ENCODE measurements at regions not wholly inside any gene's neighbourhood (a gene's known extent, or its start where the extent isn't known, plus 50 kb on each side); places are given as distances from the start of the nearest gene placed in this dataset.

DNA sequence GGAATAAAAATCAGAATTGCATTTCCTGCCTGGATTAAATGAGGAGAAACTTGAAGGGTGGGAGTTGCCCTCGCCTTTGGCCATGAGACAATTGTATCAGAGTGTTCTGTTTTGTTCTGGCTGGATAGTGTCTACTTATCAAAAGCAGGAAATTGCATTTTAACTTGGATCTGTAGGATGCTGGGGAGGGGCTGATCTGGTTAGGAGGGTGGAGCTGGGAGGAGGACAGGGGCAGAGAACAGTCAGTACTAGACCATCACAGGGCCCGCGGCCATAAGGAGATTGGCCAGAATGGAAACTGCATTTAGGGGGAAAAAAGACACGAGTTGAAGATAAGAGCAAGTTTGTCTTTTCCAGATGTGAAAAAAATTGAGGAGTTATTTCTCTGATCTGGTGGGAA lies 199.1 kb upstream of the POU3F3 start:
- intact Hi-C loops (cut with DNase I): no loop called here
- Histone ChIP-seq H3K4me1 (no peaks in the 10 kb centered on the region), H3K4me3 (no peak overlapping the region), H3K9me3 (no peaks in the 10 kb centered on the region), H3K27me3 (no peaks in the 10 kb centered on the region), H3K36me3 (no peaks in the 10 kb centered on the region), H3K27ac (no peak overlapping the region)
- TF ChIP-seq, protein P1, sequence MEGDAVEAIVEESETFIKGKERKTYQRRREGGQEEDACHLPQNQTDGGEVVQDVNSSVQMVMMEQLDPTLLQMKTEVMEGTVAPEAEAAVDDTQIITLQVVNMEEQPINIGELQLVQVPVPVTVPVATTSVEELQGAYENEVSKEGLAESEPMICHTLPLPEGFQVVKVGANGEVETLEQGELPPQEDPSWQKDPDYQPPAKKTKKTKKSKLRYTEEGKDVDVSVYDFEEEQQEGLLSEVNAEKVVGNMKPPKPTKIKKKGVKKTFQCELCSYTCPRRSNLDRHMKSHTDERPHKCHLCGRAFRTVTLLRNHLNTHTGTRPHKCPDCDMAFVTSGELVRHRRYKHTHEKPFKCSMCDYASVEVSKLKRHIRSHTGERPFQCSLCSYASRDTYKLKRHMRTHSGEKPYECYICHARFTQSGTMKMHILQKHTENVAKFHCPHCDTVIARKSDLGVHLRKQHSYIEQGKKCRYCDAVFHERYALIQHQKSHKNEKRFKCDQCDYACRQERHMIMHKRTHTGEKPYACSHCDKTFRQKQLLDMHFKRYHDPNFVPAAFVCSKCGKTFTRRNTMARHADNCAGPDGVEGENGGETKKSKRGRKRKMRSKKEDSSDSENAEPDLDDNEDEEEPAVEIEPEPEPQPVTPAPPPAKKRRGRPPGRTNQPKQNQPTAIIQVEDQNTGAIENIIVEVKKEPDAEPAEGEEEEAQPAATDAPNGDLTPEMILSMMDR (IDR thresholded peaks at IDR 0.05): no peak
- peak in 1 of 2 donors; percentile 31 for TF ChIP-seq POLR2AphosphoS5 (IDR thresholded peaks at IDR 0.05; ENCODE audit: insufficient read depth in 1 of 2, low read depth in 1 of 2)
- no peak for DNase-seq (ENCODE audit: extremely low spot score in 2 of 2)

DNA sequence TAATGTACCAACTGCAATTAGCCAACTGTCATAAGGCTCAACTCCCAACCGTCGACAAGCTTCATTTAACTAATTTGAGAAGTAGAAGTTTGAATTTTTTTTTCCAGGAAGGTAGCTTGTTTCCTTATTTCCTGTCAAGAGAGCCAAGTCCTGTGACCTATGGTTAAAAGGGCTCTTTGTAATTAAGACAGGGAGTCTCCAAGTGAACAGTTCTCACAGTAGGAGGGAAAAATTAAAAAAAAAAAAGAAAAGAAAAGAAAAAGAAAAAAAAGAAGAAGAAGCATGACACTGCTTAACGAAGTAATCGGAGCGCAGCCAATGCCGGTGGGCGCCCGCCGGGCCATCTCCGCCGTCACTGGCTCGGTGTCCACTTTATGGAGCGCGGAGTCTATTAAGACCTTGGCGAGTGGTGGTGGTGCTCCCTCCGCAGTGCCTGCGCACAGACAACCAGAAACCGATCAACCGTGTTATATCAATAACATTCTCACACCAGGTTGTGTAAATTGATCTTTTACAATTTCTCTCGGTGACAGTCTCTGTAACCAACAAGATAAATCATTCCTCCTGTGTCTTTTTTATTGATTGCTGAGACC lies 197.2 kb upstream of the POU3F3 start:
- TF ChIP-seq, protein P1 (IDR thresholded peaks at IDR 0.05): no peak
- TF ChIP-seq POLR2A (IDR thresholded peaks at IDR 0.05): no peak
- peak in 1 of 2 donors; percentile 33 for TF ChIP-seq POLR2AphosphoS5 (IDR thresholded peaks at IDR 0.05; ENCODE audit: insufficient read depth in 1 of 2, low read depth in 1 of 2)
- Histone ChIP-seq H3K27ac (no peak overlapping the region), H3K36me3 (no peaks in the 10 kb centered on the region), H3K27me3 (no peaks in the 10 kb centered on the region), H3K4me1 (no peaks in the 10 kb centered on the region), H3K9me3 (no peaks in the 10 kb centered on the region), H3K4me3 (no peak overlapping the region)
- intact Hi-C loops (cut with DNase I): no loop called here
- no peak for DNase-seq (ENCODE audit: extremely low spot score in 2 of 2)

DNA sequence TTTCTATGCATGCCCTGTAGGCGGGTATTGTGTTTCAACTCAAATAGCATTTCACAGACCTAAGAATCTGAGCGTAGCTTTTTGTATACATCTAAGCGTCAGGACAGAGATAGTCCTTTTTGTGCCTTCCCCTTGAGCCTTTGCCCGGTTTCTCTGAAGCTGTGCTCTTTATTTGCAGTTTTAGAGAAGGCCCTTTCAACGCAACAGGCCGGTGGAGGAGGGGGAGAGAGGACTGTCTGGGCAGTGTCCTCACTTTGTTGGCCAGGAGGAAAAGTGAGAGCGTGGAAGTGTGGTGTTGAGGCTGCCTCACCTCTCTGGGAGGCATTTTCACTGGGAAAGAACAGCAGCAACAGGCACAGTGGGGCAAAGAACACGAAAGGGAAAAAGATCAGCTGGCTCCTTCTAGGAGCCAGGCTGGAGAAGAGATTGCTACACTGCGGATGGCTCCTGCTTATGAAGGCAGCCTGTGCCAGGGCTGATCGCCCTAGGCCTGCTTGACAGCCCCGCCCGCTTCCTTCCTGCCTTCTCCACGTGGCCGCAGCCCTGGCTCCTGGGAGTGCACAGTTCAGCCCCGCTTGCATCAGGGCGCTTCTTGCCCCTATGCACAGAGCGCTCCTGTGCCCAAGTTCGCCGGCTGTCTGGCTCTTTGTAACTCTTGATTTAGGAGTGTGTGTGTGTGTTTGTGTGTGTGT lies 195.6 kb upstream of the POU3F3 start:
- Histone ChIP-seq H3K27ac (no peak overlapping the region), H3K4me3 (no peak overlapping the region)
- DNase-seq (ENCODE audit: extremely low spot score in 2 of 2): no peak

DNA sequence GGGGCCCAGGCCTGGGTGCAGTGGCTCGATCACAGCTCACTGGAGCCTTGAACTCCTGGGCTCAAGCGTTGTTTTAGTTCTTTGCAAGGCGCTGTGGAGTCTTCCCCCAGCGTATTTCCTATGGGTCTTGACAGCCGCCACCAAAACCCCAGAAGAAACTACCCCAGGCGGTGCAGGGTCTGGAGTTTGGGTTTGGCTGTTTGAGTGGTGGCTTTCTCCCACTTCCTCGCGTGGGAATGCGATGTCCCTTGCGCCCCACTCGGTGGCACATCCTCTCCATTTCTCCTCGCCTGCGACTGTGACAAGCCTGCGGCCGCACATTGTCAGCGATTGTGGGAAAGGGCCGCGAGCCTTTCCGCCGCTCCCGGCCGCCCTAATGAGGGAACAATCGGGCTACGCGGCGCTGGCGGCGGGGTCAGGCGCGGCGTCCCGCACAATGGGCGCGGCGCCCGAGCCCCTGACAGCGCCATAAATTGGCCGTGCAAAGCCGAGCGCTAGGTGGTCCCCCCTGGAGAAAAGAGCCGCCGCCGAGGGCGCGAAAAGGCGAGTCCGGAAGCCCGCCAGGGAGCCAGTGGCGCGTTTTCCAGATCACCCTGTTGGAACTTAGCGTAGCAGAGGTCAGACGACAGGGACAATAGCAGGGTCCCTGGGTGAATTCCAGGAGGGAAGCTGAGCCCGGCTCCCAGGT lies 194.9 kb upstream of the POU3F3 start:
- H3K27me3 ChIP-seq: no peaks in the 10 kb centered on the region
- H3K4me3 ChIP-seq: no peak overlapping the region
- intact Hi-C loops (cut with DNase I): no loop called here

More for the DNA sequence above, 195.6 kb upstream of the POU3F3 start:
- intact Hi-C loops (cut with DNase I): no loop called here
- TF ChIP-seq POLR2A (IDR thresholded peaks at IDR 0.05) (no peak), POLR2AphosphoS5 (IDR thresholded peaks at IDR 0.05; ENCODE audit: insufficient read depth in 1 of 2, low read depth in 1 of 2) (no peak)
- TF ChIP-seq, protein P1 (IDR thresholded peaks at IDR 0.05): no peak
- H3K4me1 ChIP-seq: no peaks in the 10 kb centered on the region
- H3K9me3 ChIP-seq: no peaks in the 10 kb centered on the region
- no peaks in the 10 kb centered on the region for H3K36me3 ChIP-seq
- H3K27me3 ChIP-seq: no peaks in the 10 kb centered on the region

More for the DNA sequence above, 194.9 kb upstream of the POU3F3 start:
- DNase-seq (ENCODE audit: extremely low spot score in 2 of 2): no peak
- Histone ChIP-seq H3K9me3 (no peaks in the 10 kb centered on the region), H3K27ac (no peak overlapping the region), H3K36me3 (no peaks in the 10 kb centered on the region), H3K4me1 (no peaks in the 10 kb centered on the region)
- TF ChIP-seq POLR2AphosphoS5 (IDR thresholded peaks at IDR 0.05; ENCODE audit: insufficient read depth in 1 of 2, low read depth in 1 of 2) (no peak), POLR2A (IDR thresholded peaks at IDR 0.05) (no peak)
- TF ChIP-seq, protein P1 (IDR thresholded peaks at IDR 0.05): no peak
